GM10266 (cell line): ENCODE measurements at regions not wholly inside any gene's neighbourhood (a gene's known extent, or its start where the extent isn't known, plus 50 kb on each side); places are given as distances from the start of the nearest gene placed in this dataset.

Experiments used
- DNase-seq: peaks from one replicate; pipeline ENCODE4 v3.0.0; 2012; ENCODE audit errors: extremely low spot score
- CTCF ChIP-seq: IDR thresholded peaks from 2 replicates; pipeline ENCODE4 v1.5.1; 2012; ENCODE audit warnings: mild to moderate bottlenecking, low read depth; ENCODE audit not compliant: control insufficient read depth, insufficient read depth; ENCODE audit errors: missing control alignments

GRCh38 chr6:97701801-97702200 lies 418.8 kb upstream of the MMS22L start:
- no peak for TF ChIP-seq CTCF
- no peak for DNase-seq

- no peak for DNase-seq
Observed at GRCh38 chr6:97702248-97702647, 419.2 kb upstream of the MMS22L start.

GRCh38 chr6:97703661-97704060 lies 420.6 kb upstream of the MMS22L start:
- no peak for TF ChIP-seq CTCF
- DNase-seq, result no peak

More at GRCh38 chr6:97702248-97702647, 419.2 kb upstream of the MMS22L start:
- TF ChIP-seq CTCF, result no peak

- no peak for DNase-seq
Observed at GRCh38 chr6:97705568-97705967, 422.6 kb upstream of the MMS22L start.

GRCh38 chr6:97712751-97713150 lies 429.7 kb upstream of the MMS22L start:
- DNase-seq, result no peak
- TF ChIP-seq CTCF, result no peak

More at GRCh38 chr6:97705568-97705967, 422.6 kb upstream of the MMS22L start:
- peak; percentile 34 for TF ChIP-seq CTCF

- TF ChIP-seq CTCF, result no peak
- DNase-seq, result no peak
Observed at GRCh38 chr6:97714772-97715171, 431.8 kb upstream of the MMS22L start.

- TF ChIP-seq CTCF, result no peak
- no peak for DNase-seq
Observed at GRCh38 chr6:97717086-97717485, 434.1 kb upstream of the MMS22L start.

- DNase-seq, result no peak
- TF ChIP-seq CTCF, result no peak
Observed at GRCh38 chr6:97726378-97726777, 443.4 kb upstream of the MMS22L start.
